BLaER1 treated with 17β-estradiol and CSF1 and Interleukin-3, amounts not matched to agents 10 nM and 100 nM (cell line): ENCODE measurements at regions not wholly inside any gene's neighbourhood (a gene's known extent, or its start where the extent isn't known, plus 50 kb on each side); places are given as distances from the start of the nearest gene placed in this dataset.
A peak's percentile ranks its signal among the peaks of the same experiment; 100 is the strongest.

ENCODE experiments used
- H3K27ac ChIP-seq, 11 experiments: shearing (Covaris generic); formaldehyde crosslinking; 2 replicates each; pipeline ENCODE4 v1.8.1; 2022
- H3K27me3 ChIP-seq, 11 experiments: shearing (Covaris generic); formaldehyde crosslinking; 2 replicates each; pipeline ENCODE4 v1.8.1; 2022
- H3K36me3 ChIP-seq, 11 experiments: shearing (Covaris generic); formaldehyde crosslinking; 2 replicates each; pipeline ENCODE4 v1.8.1; 2022
- H3K4me1 ChIP-seq, 10 experiments: shearing (Covaris generic); formaldehyde crosslinking; 2 replicates each; pipeline ENCODE4 v1.8.1; 2022
- H3K4me2 ChIP-seq, 11 experiments: shearing (Covaris generic); formaldehyde crosslinking; 2 replicates each; pipeline ENCODE4 v1.8.1; 2022
- H3K4me3 ChIP-seq, 10 experiments: shearing (Covaris generic); formaldehyde crosslinking; 2 replicates each; pipeline ENCODE4 v1.8.1; 2022
- H3K9ac ChIP-seq, 11 experiments: shearing (Covaris generic); formaldehyde crosslinking; 2 replicates each; pipeline ENCODE4 v1.8.1; 2022
- H3K9me3 ChIP-seq, 11 experiments: shearing (Covaris generic); formaldehyde crosslinking; replicated peaks in 1 of 11; 2 replicates each; pipeline ENCODE4 v1.8.1; 2022
- H4K20me1 ChIP-seq, 11 experiments: shearing (Covaris generic); formaldehyde crosslinking; 2 replicates each; pipeline ENCODE4 v1.8.1; 2022
- Cebpa-rat ChIP-seq, 11 experiments: shearing (Covaris generic); IDR thresholded peaks; 2 replicates each; pipeline ENCODE4 v1.8.1; 2022

- TF ChIP-seq Cebpa-rat (IDR thresholded peaks at IDR 0.05): no peak
- no peaks in the 10 kb centered on the region for H3K4me1 ChIP-seq
- H3K27me3 ChIP-seq: no peaks in the 10 kb centered on the region
- H4K20me1 ChIP-seq: no peaks in the 10 kb centered on the region
- H3K4me3 ChIP-seq: no peak overlapping the region
- no peaks in the 10 kb centered on the region for H3K9me3 ChIP-seq
- no peak overlapping the region for H3K27ac ChIP-seq
- no peaks in the 10 kb centered on the region for H3K36me3 ChIP-seq
- H3K4me2 ChIP-seq: no peak overlapping the region
- H3K9ac ChIP-seq: no peak overlapping the region
Measured at GRCh38 chr14:62185078-62185477, 422.9 kb downstream of the SNAPC1 start.

DNA sequence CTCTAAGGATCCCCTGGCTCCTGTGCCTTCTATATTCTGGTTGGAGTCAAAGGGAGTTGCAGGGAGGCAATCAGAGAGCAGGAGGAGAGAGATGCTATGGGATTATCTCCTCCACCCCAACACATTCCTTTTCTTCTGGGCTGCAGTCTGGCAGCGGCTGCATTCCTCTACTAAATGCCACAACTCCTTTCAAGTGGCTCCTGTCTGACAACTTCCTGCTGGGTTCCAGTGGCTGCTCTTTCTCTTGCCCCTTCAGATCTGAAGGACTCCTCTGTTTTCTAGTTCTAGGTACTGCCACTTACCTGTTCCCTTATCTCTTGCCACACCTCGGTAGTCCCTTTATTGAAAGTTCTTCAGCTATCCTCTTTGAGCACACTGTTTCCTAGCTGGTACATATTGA is 425.0 kb downstream of the SNAPC1 start:
- Histone ChIP-seq H3K4me1 (no peaks in the 10 kb centered on the region), H4K20me1 (no peaks in the 10 kb centered on the region), H3K9ac (no peak overlapping the region), H3K27ac (no peak overlapping the region), H3K4me3 (no peak overlapping the region), H3K27me3 (no peaks in the 10 kb centered on the region), H3K36me3 (no peaks in the 10 kb centered on the region), H3K4me2 (no peak overlapping the region), H3K9me3 (no peaks in the 10 kb centered on the region)
- TF ChIP-seq Cebpa-rat (IDR thresholded peaks at IDR 0.05): no peak

DNA sequence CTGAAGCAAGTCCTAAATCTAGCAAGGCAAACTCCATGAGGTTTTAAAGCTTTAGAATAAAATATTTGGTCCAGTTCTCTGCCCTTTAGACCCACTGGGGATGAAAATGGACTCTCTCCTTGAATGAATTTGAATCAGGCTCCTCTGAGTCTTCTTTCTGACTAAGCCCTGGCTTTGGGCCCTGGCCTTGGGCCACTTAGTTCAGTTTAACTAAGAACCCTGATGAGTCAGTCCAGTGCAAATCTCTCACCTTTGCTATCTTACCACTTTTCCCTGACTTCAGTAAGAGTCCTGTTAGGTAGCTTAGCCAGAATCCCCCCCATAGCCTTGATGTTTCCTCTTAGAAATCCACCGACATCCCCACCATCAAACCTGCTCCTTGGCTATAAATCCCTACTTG is 427.5 kb downstream of the SNAPC1 start:
- no peaks in the 10 kb centered on the region; a peak in 1 of 22 replicates for H3K9me3 ChIP-seq
- no peaks in the 10 kb centered on the region for H3K36me3 ChIP-seq
- H3K27me3 ChIP-seq: no peaks in the 10 kb centered on the region
- H3K9ac ChIP-seq: no peak overlapping the region
- no peak overlapping the region for H3K4me3 ChIP-seq
- TF ChIP-seq Cebpa-rat (IDR thresholded peaks at IDR 0.05): no peak
- no peak overlapping the region for H3K27ac ChIP-seq
- no peak overlapping the region for H3K4me2 ChIP-seq
- no peaks in the 10 kb centered on the region for H4K20me1 ChIP-seq
- H3K4me1 ChIP-seq: no peaks in the 10 kb centered on the region

- no peaks in the 10 kb centered on the region for H4K20me1 ChIP-seq
- peaks cover 0 to 10% (median 4%) of the 10 kb centered on the region in 11 experiments; a peak in 5 of 22 replicates for H3K9me3 ChIP-seq
- no peak overlapping the region for H3K4me3 ChIP-seq
- no peak for TF ChIP-seq Cebpa-rat (IDR thresholded peaks at IDR 0.05)
- H3K36me3 ChIP-seq: no peaks in the 10 kb centered on the region
- H3K27ac ChIP-seq: no peak overlapping the region
- no peaks in the 10 kb centered on the region for H3K27me3 ChIP-seq
- peaks cover 0 to 22% (median 0%) of the 10 kb centered on the region in 10 experiments; a peak in 6 of 20 replicates for H3K4me1 ChIP-seq
- H3K9ac ChIP-seq: no peak overlapping the region
- H3K4me2 ChIP-seq: no peak overlapping the region
Measured at GRCh38 chr14:62206456-62206855, 444.2 kb downstream of the SNAPC1 start.

DNA sequence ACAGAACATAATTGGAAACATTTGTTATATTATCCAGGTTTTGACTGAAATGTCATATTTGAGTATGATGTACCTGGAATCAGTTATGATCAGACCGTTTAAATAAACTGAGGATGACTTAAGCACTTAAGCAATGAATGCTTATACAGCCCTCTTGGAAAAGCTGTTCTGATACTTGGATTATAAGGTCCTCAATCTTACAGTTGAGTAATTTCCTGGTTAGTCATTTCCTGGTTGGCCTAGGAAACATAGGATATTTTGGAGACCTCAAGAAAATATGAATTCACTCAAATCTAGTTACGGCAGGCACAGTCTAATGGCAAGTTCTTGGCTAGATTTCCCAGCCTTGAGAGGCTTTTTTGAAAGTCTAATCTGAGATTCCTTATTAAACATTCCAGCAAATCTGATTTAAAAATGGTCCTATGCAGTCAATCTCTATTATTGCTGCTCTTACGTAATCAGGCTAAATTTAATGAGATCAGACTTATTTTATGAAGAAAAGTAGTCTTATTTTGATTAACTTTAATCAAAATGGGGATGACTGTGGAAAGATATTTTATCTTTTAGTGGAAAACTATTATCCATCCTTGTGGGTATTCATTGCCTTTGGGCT is 447.2 kb downstream of the SNAPC1 start:
- Histone ChIP-seq H3K36me3 (no peaks in the 10 kb centered on the region), H4K20me1 (no peaks in the 10 kb centered on the region), H3K27ac (0 out of 22 replicates have a peak overlapping the region, but pooled peaks of 1 of the 11 experiments have one; percentile 5), H3K4me1 (peaks cover 0 to 22% (median 0%) of the 10 kb centered on the region in 10 experiments; a peak in 6 of 20 replicates), H3K9ac (no peak overlapping the region), H3K4me2 (peak overlapping the region in 6 of 11 experiments; percentile 3 to 63 (median 34); a peak in 10 of 22 replicates), H3K27me3 (no peaks in the 10 kb centered on the region), H3K9me3 (peaks cover 0 to 9% (median 4%) of the 10 kb centered on the region in 11 experiments; a peak in 5 of 22 replicates), H3K4me3 (no peak overlapping the region)
- TF ChIP-seq Cebpa-rat (IDR thresholded peaks at IDR 0.05): no peak

DNA sequence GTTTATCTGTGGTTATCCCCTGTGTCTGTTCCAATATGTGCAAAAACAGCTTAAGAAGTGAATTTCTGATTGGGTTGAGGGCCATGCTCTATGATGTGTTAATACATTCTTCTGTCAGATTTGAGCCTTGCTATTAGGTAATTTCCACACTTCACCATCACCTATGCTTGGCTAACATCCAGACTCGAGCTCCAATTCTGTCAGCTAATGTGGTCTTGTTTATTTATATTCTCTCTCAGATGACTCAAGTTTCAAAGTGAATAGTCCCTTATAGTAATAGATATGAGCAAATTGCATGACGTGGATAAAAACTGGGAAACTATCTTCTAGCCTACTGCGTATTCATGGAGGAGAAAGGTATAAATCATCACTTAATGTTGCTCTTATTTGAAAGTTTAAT is 451.3 kb downstream of the SNAPC1 start:
- Histone ChIP-seq H3K9me3 (no peaks in the 10 kb centered on the region), H4K20me1 (no peaks in the 10 kb centered on the region), H3K27ac (no peak overlapping the region), H3K9ac (no peak overlapping the region), H3K36me3 (no peaks in the 10 kb centered on the region), H3K4me2 (no peak overlapping the region), H3K27me3 (no peaks in the 10 kb centered on the region), H3K4me1 (peaks cover 0 to 22% (median 0%) of the 10 kb centered on the region in 10 experiments; a peak in 6 of 20 replicates), H3K4me3 (no peak overlapping the region)
- no peak for TF ChIP-seq Cebpa-rat (IDR thresholded peaks at IDR 0.05)

DNA sequence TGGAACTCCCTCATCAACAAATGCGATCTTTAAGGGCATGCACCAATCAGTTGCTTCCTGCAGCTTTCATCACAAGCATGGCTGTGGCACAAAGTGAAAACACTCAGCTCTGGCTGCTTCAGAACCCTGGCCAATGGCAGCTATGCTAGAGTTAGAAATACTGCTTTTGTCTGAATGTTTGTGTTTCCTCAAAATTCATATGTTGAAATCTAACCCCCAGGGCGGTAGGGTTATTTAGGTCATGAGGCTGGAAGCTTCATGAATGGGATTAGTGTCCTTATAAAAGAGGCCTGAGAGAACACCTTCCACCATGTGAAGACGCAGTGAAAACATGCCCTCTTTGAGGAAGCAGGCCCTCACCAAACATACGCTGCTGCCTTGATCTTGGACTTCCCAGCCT is 453.9 kb downstream of the SNAPC1 start:
- no peaks in the 10 kb centered on the region for H3K4me1 ChIP-seq
- no peaks in the 10 kb centered on the region for H3K27me3 ChIP-seq
- H3K4me2 ChIP-seq: no peak overlapping the region
- no peaks in the 10 kb centered on the region for H4K20me1 ChIP-seq
- no peak for TF ChIP-seq Cebpa-rat (IDR thresholded peaks at IDR 0.05)
- H3K36me3 ChIP-seq: no peaks in the 10 kb centered on the region
- H3K9ac ChIP-seq: no peak overlapping the region
- no peak overlapping the region for H3K27ac ChIP-seq
- H3K9me3 ChIP-seq: no peaks in the 10 kb centered on the region
- H3K4me3 ChIP-seq: no peak overlapping the region

GRCh38 chr14:62234849-62235248 is 472.6 kb downstream of the SNAPC1 start:
- Histone ChIP-seq H3K36me3 (no peaks in the 10 kb centered on the region), H3K4me1 (no peaks in the 10 kb centered on the region), H3K27me3 (no peaks in the 10 kb centered on the region), H3K4me2 (no peak overlapping the region), H3K9me3 (peaks cover 25 to 32% (median 29%) of the 10 kb centered on the region in 11 experiments), H3K27ac (no peak overlapping the region), H3K9ac (no peak overlapping the region), H3K4me3 (no peak overlapping the region), H4K20me1 (no peaks in the 10 kb centered on the region)
- TF ChIP-seq Cebpa-rat (IDR thresholded peaks at IDR 0.05): no peak

DNA sequence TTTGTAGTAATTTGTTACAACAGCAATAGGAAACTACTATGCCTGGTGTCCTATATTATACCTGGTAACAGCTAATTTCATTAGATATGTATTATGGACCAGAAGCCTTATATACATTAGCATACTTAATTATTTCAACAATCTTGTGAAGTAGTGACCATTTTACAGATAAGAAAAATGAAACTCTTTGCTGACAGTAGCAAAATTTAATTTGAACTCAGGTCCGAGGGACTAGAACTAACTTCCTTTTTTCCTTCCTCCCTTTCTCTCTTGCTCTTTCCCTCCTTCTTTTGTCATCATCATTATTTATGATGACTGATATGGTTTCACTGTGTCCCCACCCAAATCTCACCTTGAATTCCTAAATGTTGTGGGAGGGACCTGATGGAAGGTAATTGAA is 482.0 kb downstream of the SNAPC1 start:
- Histone ChIP-seq H3K27me3 (no peaks in the 10 kb centered on the region), H3K4me2 (no peak overlapping the region), H3K9ac (no peak overlapping the region), H3K9me3 (no peaks in the 10 kb centered on the region), H3K4me3 (no peak overlapping the region), H4K20me1 (no peaks in the 10 kb centered on the region), H3K4me1 (no peaks in the 10 kb centered on the region), H3K36me3 (no peaks in the 10 kb centered on the region), H3K27ac (no peak overlapping the region)
- TF ChIP-seq Cebpa-rat (IDR thresholded peaks at IDR 0.05): no peak

DNA sequence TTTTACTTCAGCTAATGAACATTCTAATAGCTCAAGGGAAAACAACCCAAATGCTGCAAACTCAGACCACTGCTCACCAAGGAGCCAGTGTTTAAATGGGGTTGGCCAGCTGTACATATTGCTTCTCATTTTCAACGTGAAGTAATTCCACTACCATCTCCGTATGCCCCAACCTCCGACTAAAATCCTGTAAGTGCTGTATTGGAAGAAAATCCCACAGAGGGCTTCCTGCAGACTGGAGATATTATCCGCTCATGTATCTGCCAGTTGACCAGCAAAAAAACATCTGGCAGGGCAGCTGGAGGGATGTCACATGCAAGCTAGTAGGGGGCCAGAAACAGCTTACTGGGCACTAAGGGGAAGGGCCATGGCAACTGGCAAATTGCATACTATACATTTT is 485.0 kb downstream of the SNAPC1 start:
- no peak overlapping the region for H3K9ac ChIP-seq
- H4K20me1 ChIP-seq: no peaks in the 10 kb centered on the region
- H3K4me3 ChIP-seq: no peak overlapping the region
- H3K27ac ChIP-seq: no peak overlapping the region
- no peaks in the 10 kb centered on the region for H3K27me3 ChIP-seq
- no peaks in the 10 kb centered on the region for H3K4me1 ChIP-seq
- TF ChIP-seq Cebpa-rat (IDR thresholded peaks at IDR 0.05): no peak
- no peaks in the 10 kb centered on the region for H3K9me3 ChIP-seq
- no peak overlapping the region for H3K4me2 ChIP-seq
- H3K36me3 ChIP-seq: no peaks in the 10 kb centered on the region
